HL-60 (cell line): ENCODE measurements at regions not wholly inside any gene's neighbourhood (a gene's known extent, or its start where the extent isn't known, plus 50 kb on each side); places are given as distances from the start of the nearest gene placed in this dataset.

Experiments used
- CTCF ChIP-seq: IDR thresholded peaks from one replicate; pipeline ENCODE4 v1.5.1; 2011; ENCODE audit warnings: low read length, control low read depth, inconsistent platforms; ENCODE audit not compliant: insufficient read depth
- POLR2AphosphoS5 ChIP-seq: IDR thresholded peaks from 2 replicates; pipeline ENCODE4 v1.6.1; 2012; ENCODE audit warnings: low read depth
- REST ChIP-seq: IDR thresholded peaks from 2 replicates; pipeline ENCODE4 v1.6.1; 2012; ENCODE audit warnings: low read depth; ENCODE audit not compliant: insufficient replicate concordance

- TF ChIP-seq CTCF (no peak), POLR2AphosphoS5 (no peak), REST (no peak)
These were observed 101.5 kb upstream of the CXXC4 start for GRCh38 chr4:104596189-104596588.
